ENCODE measurements at regions not wholly inside any gene's neighbourhood (a gene's known extent, or its start where the extent isn't known, plus 50 kb on each side); places are given as distances from the start of the nearest gene placed in this dataset.

DNA sequence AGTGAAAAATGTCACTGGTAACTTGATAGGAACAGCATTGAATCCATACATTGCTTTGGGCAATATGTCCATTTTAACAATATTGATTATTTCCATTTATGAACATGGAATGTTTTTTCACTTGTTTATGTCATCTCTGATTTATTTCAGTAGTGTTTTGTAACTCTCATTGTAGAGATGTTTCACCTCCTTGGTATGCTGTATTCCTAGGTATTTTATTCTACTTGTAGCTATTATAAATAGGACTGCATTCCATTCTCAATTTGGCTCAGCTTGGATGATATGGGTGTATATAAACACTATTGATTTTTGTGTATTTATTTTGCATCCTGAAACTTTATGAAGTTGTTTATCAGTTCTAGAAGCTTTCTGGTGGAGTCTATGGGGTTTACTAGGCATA, 730.3 kb downstream of the DOK5 start:
- TF ChIP-seq EZH2 (IDR thresholded peaks at IDR 0.05; ENCODE audit: borderline replicate concordance, insufficient read depth, low read depth, low read length, poor library complexity, severe bottlenecking) = no peak
- TF ChIP-seq, protein P1, sequence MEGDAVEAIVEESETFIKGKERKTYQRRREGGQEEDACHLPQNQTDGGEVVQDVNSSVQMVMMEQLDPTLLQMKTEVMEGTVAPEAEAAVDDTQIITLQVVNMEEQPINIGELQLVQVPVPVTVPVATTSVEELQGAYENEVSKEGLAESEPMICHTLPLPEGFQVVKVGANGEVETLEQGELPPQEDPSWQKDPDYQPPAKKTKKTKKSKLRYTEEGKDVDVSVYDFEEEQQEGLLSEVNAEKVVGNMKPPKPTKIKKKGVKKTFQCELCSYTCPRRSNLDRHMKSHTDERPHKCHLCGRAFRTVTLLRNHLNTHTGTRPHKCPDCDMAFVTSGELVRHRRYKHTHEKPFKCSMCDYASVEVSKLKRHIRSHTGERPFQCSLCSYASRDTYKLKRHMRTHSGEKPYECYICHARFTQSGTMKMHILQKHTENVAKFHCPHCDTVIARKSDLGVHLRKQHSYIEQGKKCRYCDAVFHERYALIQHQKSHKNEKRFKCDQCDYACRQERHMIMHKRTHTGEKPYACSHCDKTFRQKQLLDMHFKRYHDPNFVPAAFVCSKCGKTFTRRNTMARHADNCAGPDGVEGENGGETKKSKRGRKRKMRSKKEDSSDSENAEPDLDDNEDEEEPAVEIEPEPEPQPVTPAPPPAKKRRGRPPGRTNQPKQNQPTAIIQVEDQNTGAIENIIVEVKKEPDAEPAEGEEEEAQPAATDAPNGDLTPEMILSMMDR (IDR thresholded peaks at IDR 0.05) = no peak
